Heart left ventricle (tissue), 16 donors: ENCODE measurements at regions not wholly inside any gene's neighbourhood (a gene's known extent, or its start where the extent isn't known, plus 50 kb on each side); places are given as distances from the start of the nearest gene placed in this dataset.

ENCODE experiments used
- ATAC-seq, 4 donors: fragments of 200-7000 bp; cut with Tn5 transposase; one replicate each; pipeline ENCODE4 v1.9.1; 2020 to 2022; ENCODE audit warnings: moderate library complexity in 4 of 4, mild to moderate bottlenecking in 3 of 4, moderate number of reproducible peaks in 1 of 4
- DNase-seq, 5 donors: peaks; one replicate each; pipeline ENCODE4 v3.0.0-alpha.2; 2020
- H3K27ac ChIP-seq, 12 donors: fragments of 200-600 bp; sonication (generic) in 4 of 12; one replicate each; pipeline versions ENCODE4 v1.5.0 to v1.8.0; 2016 to 2022; ENCODE audit warnings: mild to moderate bottlenecking in 2 of 12
- H3K27me3 ChIP-seq, 9 donors: fragments of 200-600 bp; sonication (generic) in 2 of 9; one replicate each; pipeline versions ENCODE4 v1.5.1 to v1.8.0; 2016 to 2022; ENCODE audit warnings: mild to moderate bottlenecking in 3 of 9
- H3K36me3 ChIP-seq, 9 donors: fragments of 200-600 bp; sonication (generic) in 2 of 9; one replicate each; pipeline versions ENCODE4 v1.5.0 to v1.8.0; 2018 to 2022; ENCODE audit warnings: mild to moderate bottlenecking in 2 of 9
- H3K4me1 ChIP-seq, 12 donors: fragments of 200-600 bp; sonication (generic) in 4 of 12; one replicate each; pipeline versions ENCODE4 v1.5.0 to v1.8.0; 2016 to 2022; ENCODE audit warnings: mild to moderate bottlenecking in 3 of 12
- H3K4me3 ChIP-seq, 12 donors: fragments of 200-600 bp; sonication (generic) in 4 of 12; one replicate each; pipeline versions ENCODE4 v1.5.0 to v1.8.0; 2017 to 2022; ENCODE audit warnings: mild to moderate bottlenecking in 9 of 12, moderate library complexity in 4 of 12
- H3K9me3 ChIP-seq, 12 donors: fragments of 200-600 bp; sonication (generic) in 4 of 12; one replicate each; pipeline versions ENCODE4 v1.5.0 to v1.8.0; 2016 to 2022; ENCODE audit warnings: mild to moderate bottlenecking in 1 of 12
- POLR2A ChIP-seq, 2 donors: fragments of 450-650 bp; IDR thresholded peaks; one replicate each; pipeline ENCODE4 v1.6.1; 2017; ENCODE audit warnings: antibody characterized with exemption in 2 of 2, mild to moderate bottlenecking in 2 of 2, moderate library complexity in 2 of 2
- WGBS, 4 donors: extraction: QIAGEN DNeasy Blood & Tissue Kit in 2 of 4; methylation state at CpG; one replicate each; pipeline versions ENCODE4 v1.1.5 to v1.1.7; 2013 to 2018; 5-methylcytosine and 5-hydroxymethylcytosine counted together
- intact Hi-C, 10 donors: fragments of 100-400 bp; cut with DNase I; formaldehyde crosslinking; loops; one replicate each; pipeline versions ENCODE4 v1.11.1 to v1.14.2; 2022
- TF ChIP-seq, protein P1 (sequence below), 12 donors: fragments of 200-600 bp; sonication (generic) in 4 of 12; IDR thresholded peaks; one replicate each; pipeline versions ENCODE4 v1.5.0 to v1.8.0; 2018 to 2022; ENCODE audit warnings: antibody characterized with exemption in 12 of 12, mild to moderate bottlenecking in 5 of 12
- donor health status: ischemic (EF 13 %, LVEDD 7.1; RV severe dilation, severe dysfunction).
- donor health status: healthy with polysubstance abuse.
- donor health status: DM: no; HTN: yes; CAD: no.
- donor health status: DM: no; HTN: no; CAD: no.
- donor health status: ischemic (EF 25% LVEDD 6.9; RV normal size, moderate dysfunction).
- donor health status: ischemic (EF 25% LVEDD 5.7; RV mildly dilated, moderate dysfunction).
- donor health status: healthy.
- donor health status: DM: yes; HTN: yes; CAD: no.
- donor health status: ischemic (EF 35%, LVEDD 5.7; RV mildly dilated, moderate dysfunction).
- donor health status: nonischemic (EF 11% LVEDD 7.7; RV severe dilation, severe dysfunction).
- donor health status: DM: yes; HTN: yes; CAD: no.
- donor health status: PGD.
- donor health status: ischemic (EF 29% LVEDD 5.4; RV normal size, mild dysfunction).
- donor health status: nonischemic (EF 23%, LVEDD 6.1; RV moderate dilation, normal function).

- H3K27me3 ChIP-seq: no peaks in the 10 kb centered on the region
- H3K27ac ChIP-seq: no peak overlapping the region
- no peaks in the 10 kb centered on the region for H3K9me3 ChIP-seq
- no peak for DNase-seq
- ATAC-seq: no peak
- intact Hi-C loops: no loop called here
- WGBS, 4 donors: 45 to 60% (median 52%) methylated on average over 2 of the region's 2 CpGs
- H3K4me3 ChIP-seq: no peak overlapping the region
- TF ChIP-seq, protein P1, sequence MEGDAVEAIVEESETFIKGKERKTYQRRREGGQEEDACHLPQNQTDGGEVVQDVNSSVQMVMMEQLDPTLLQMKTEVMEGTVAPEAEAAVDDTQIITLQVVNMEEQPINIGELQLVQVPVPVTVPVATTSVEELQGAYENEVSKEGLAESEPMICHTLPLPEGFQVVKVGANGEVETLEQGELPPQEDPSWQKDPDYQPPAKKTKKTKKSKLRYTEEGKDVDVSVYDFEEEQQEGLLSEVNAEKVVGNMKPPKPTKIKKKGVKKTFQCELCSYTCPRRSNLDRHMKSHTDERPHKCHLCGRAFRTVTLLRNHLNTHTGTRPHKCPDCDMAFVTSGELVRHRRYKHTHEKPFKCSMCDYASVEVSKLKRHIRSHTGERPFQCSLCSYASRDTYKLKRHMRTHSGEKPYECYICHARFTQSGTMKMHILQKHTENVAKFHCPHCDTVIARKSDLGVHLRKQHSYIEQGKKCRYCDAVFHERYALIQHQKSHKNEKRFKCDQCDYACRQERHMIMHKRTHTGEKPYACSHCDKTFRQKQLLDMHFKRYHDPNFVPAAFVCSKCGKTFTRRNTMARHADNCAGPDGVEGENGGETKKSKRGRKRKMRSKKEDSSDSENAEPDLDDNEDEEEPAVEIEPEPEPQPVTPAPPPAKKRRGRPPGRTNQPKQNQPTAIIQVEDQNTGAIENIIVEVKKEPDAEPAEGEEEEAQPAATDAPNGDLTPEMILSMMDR (IDR thresholded peaks at IDR 0.05): no peak
- TF ChIP-seq POLR2A (IDR thresholded peaks at IDR 0.05): no peak
- H3K4me1 ChIP-seq: peaks cover 0 to 24% (median 2%) of the 10 kb centered on the region in 12 donors
- no peaks in the 10 kb centered on the region for H3K36me3 ChIP-seq
These were observed 213.8 kb upstream of the MARCKS start for GRCh38 chr6:113643407-113643770.

DNA sequence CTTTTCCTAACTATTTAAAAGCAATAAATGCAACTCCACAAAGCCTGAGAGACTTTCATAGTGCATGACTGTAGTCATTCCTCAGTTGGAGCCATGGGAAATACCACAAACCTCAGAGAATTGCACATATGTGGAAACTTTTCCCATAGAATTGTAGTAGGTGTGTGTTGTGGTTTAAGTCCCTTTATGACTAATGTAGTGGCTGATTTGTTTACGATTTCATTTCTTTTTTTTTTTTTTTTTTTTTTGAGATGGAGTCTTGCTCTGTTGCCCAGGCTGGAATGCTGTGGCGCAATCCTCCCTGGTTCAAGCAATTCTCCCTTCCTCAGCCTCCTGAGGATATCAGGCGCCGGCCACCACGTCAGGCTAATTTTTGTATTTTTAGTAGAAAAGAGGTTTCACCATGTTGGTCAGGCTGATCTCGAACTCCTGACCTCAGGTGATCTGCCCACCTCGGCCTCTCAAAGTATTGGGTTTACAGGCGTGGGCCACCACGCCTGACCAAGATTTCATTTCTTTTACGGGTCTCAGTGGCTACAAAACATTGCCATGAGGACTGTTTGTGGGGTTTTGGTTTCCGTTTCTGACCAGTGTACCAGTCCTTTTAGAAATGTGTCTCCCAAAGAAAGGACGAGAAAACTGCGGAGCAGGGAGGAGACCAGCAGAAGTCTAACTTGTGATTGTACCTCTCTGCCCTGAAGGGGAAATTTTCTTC lies 212.1 kb upstream of the MARCKS start:
- ATAC-seq (no peak), DNase-seq (no peak)
- no peaks in the 10 kb centered on the region for H3K27me3 ChIP-seq
- intact Hi-C loops: no loop called here
- no peaks in the 10 kb centered on the region for H3K9me3 ChIP-seq
- H3K36me3 ChIP-seq: no peaks in the 10 kb centered on the region
- TF ChIP-seq, protein P1 (IDR thresholded peaks at IDR 0.05): no peak
- no peak for TF ChIP-seq POLR2A (IDR thresholded peaks at IDR 0.05)
- H3K4me3 ChIP-seq: no peak overlapping the region
- H3K27ac ChIP-seq: no peak overlapping the region
- WGBS, 4 donors: 91 to 98% (median 93%) methylated on average over 13 of the region's 13 CpGs
- H3K4me1 ChIP-seq: peaks cover 0 to 37% (median 5%) of the 10 kb centered on the region in 12 donors

DNA sequence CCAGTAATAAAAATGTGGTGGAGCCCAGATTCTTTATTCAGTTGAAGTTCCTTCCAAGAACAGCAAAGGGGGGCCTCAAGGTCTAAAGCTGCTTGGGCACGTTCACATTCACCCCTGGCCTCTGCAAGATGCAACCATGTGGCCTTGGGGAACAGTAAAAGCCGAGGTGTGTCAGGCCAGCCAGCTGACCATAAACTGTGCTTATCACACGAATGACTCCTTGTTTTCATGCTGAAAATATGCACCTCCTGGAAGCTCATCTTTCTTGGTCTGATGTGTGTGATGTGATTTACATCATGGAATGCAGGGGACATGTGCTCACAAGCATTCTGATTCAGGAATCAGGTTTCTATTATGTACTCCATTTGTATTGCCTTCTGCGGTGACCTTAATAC lies 211.6 kb upstream of the MARCKS start:
- Histone ChIP-seq H3K27ac (no peak overlapping the region), H3K4me3 (no peak overlapping the region), H3K36me3 (no peaks in the 10 kb centered on the region), H3K9me3 (no peaks in the 10 kb centered on the region), H3K27me3 (no peaks in the 10 kb centered on the region), H3K4me1 (peaks cover 0 to 42% (median 5%) of the 10 kb centered on the region in 12 donors)
- TF ChIP-seq, protein P1 (IDR thresholded peaks at IDR 0.05): no peak
- no peak for TF ChIP-seq POLR2A (IDR thresholded peaks at IDR 0.05)
- DNase-seq (no peak), ATAC-seq (no peak)
- WGBS, 4 donors: 76 to 86% (median 81%) methylated on average over 4 of the region's 4 CpGs
- intact Hi-C loops: no loop called here

DNA sequence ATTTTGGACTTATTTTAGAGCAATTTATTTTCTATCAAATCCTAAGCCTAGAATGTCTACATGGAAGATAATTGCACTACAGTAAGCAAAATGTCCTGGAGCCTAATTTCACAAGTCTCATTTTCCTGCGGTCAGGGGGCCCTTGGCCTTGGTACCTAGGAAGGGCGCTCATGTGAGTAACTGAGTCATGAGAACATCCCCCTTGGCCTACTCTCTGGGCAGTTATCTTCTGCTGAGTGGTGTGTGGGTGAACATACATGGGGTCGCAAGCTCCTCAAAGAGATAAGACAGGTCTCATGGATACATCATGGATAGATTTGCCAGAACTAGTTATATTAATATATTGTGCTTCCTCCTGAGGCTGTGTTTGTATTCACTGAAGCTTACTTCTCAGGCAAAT lies 211.2 kb upstream of the MARCKS start:
- intact Hi-C loops: no loop called here
- TF ChIP-seq POLR2A (IDR thresholded peaks at IDR 0.05): no peak
- TF ChIP-seq, protein P1 (IDR thresholded peaks at IDR 0.05): no peak
- Histone ChIP-seq H3K27me3 (no peaks in the 10 kb centered on the region), H3K4me3 (no peak overlapping the region), H3K36me3 (no peaks in the 10 kb centered on the region), H3K9me3 (no peaks in the 10 kb centered on the region), H3K27ac (no peak overlapping the region), H3K4me1 (peaks cover 0 to 42% (median 5%) of the 10 kb centered on the region in 12 donors)
- 89 to 97% (median 95%) methylated on average over 3 of the region's 3 CpGs for WGBS, 4 donors
- ATAC-seq: no peak
- DNase-seq: no peak
